ENCODE measurements at regions not wholly inside any gene's neighbourhood (a gene's known extent, or its start where the extent isn't known, plus 50 kb on each side); places are given as distances from the start of the nearest gene placed in this dataset.
"Not testable (repeated sequence)": the region's sequence is repeated elsewhere in the genome, so short reads cannot be mapped to it uniquely, and the experiment has no call there.

GRCh38 chr4:124459196-124459940 is 253.2 kb downstream of the ANKRD50 start:
- DNase-seq (ENCODE audit: low read depth, low spot score), result no peak
- dilution Hi-C loops (cut with MboI; ENCODE audit: extremely low pct_ligation_motif_present, low sequenced_read_pairs), result no loop called here
- Histone ChIP-seq H4K20me1 (ENCODE audit: control insufficient read depth, extremely low read depth, insufficient read depth, low read length) (no peaks in the 10 kb centered on the region), H3K27me3 (ENCODE audit: control insufficient read depth, extremely low read depth, insufficient read depth, low read length) (no peaks in the 10 kb centered on the region), H3K9ac (ENCODE audit: control insufficient read depth, extremely low read depth, insufficient read depth, low read length) (no peak overlapping the region), H3K27ac (ENCODE audit: control insufficient read depth, insufficient read depth, low read length) (no peak overlapping the region), H3K4me1 (ENCODE audit: control insufficient read depth, extremely low read depth, insufficient read depth, low read length) (no peaks in the 10 kb centered on the region), H3K9me3 (ENCODE audit: control insufficient read depth, low read depth, low read length) (peaks cover 2% of the 10 kb centered on the region), H3K36me3 (ENCODE audit: control insufficient read depth in 2 of 2, extremely low read depth in 1 of 2, insufficient read depth in 2 of 2, low read length in 2 of 2) (no peaks in the 10 kb centered on the region), H3K4me2 (ENCODE audit: control insufficient read depth, extremely low read depth, insufficient read depth, low read depth, low read length) (no peak overlapping the region), H2AFZ (ENCODE audit: control insufficient read depth, low read length) (peak overlapping the region; percentile 58), H3K9me1 (ENCODE audit: control insufficient read depth, extremely low read depth, insufficient read depth, low read length) (no peaks in the 10 kb centered on the region), H3K4me3 (ENCODE audit: control insufficient read depth in 2 of 3, extremely low read depth in 1 of 3, insufficient read depth in 2 of 3, low read depth in 1 of 3, low read length in 3 of 3) (no peak overlapping the region), H3K79me2 (ENCODE audit: control insufficient read depth, insufficient read depth, low read length) (no peaks in the 10 kb centered on the region)
- TF ChIP-seq CTCF (optimal IDR thresholded peaks at IDR 0.05 in 1 of 3, IDR thresholded peaks at IDR 0.05 in 1 of 3, conservative IDR thresholded peaks at IDR 0.05 in 1 of 3; ENCODE audit: extremely low read depth in 1 of 3, insufficient read depth in 2 of 3, low read length in 3 of 3) (no peak), EZH2 (IDR thresholded peaks at IDR 0.05; ENCODE audit: low read length) (no peak)
- FAIRE-seq, result no peak

DNA sequence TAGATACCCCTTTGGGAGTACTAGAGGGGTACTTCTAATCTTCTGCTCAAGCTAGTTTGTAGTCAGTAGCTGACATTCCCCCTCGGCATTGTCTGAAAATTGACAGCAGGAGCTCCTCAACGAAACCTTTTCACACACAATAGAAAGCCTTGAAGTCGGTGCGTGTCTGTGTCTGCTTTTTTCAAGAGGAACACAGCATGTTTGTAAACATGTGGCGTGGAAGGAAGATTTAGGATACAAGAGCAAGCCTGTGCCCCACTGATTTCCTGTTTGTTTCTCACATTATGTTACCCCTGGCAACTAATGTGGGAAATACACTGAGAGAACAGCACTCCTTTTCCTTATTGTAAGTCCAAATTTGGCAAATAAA is 252.6 kb downstream of the ANKRD50 start:
- no peaks in the 10 kb centered on the region for H3K27me3 ChIP-seq (ENCODE audit: control insufficient read depth, extremely low read depth, insufficient read depth, low read length)
- no peak overlapping the region for H3K27ac ChIP-seq (ENCODE audit: control insufficient read depth, insufficient read depth, low read length)
- H3K4me2 ChIP-seq (ENCODE audit: control insufficient read depth, extremely low read depth, insufficient read depth, low read depth, low read length), result no peak overlapping the region
- H4K20me1 ChIP-seq (ENCODE audit: control insufficient read depth, extremely low read depth, insufficient read depth, low read length), result no peaks in the 10 kb centered on the region
- peaks cover 2% of the 10 kb centered on the region for H3K9me3 ChIP-seq (ENCODE audit: control insufficient read depth, low read depth, low read length)
- no peak overlapping the region for H3K4me3 ChIP-seq (ENCODE audit: control insufficient read depth in 2 of 3, extremely low read depth in 1 of 3, insufficient read depth in 2 of 3, low read depth in 1 of 3, low read length in 3 of 3)
- TF ChIP-seq CTCF (optimal IDR thresholded peaks at IDR 0.05 in 1 of 3, IDR thresholded peaks at IDR 0.05 in 1 of 3, conservative IDR thresholded peaks at IDR 0.05 in 1 of 3; ENCODE audit: extremely low read depth in 1 of 3, insufficient read depth in 2 of 3, low read length in 3 of 3), result no peak
- TF ChIP-seq EZH2 (IDR thresholded peaks at IDR 0.05; ENCODE audit: low read length), result no peak
- H3K9ac ChIP-seq (ENCODE audit: control insufficient read depth, extremely low read depth, insufficient read depth, low read length), result no peak overlapping the region
- no peaks in the 10 kb centered on the region for H3K36me3 ChIP-seq (ENCODE audit: control insufficient read depth in 2 of 2, extremely low read depth in 1 of 2, insufficient read depth in 2 of 2, low read length in 2 of 2)
- H3K79me2 ChIP-seq (ENCODE audit: control insufficient read depth, insufficient read depth, low read length), result no peaks in the 10 kb centered on the region
- FAIRE-seq (no peak), DNase-seq (ENCODE audit: low read depth, low spot score) (no peak)
- peak overlapping the region; percentile 58 for H2AFZ ChIP-seq (ENCODE audit: control insufficient read depth, low read length)
- H3K9me1 ChIP-seq (ENCODE audit: control insufficient read depth, extremely low read depth, insufficient read depth, low read length), result no peaks in the 10 kb centered on the region
- no peaks in the 10 kb centered on the region for H3K4me1 ChIP-seq (ENCODE audit: control insufficient read depth, extremely low read depth, insufficient read depth, low read length)
- dilution Hi-C loops (cut with MboI; ENCODE audit: extremely low pct_ligation_motif_present, low sequenced_read_pairs), result no loop called here

GRCh38 chr4:124461592-124461991 is 250.9 kb downstream of the ANKRD50 start:
- H3K27me3 ChIP-seq (ENCODE audit: control insufficient read depth, extremely low read depth, insufficient read depth, low read length); DNase-seq (ENCODE audit: low read depth, low spot score); H3K9ac ChIP-seq (ENCODE audit: control insufficient read depth, extremely low read depth, insufficient read depth, low read length); H3K36me3 ChIP-seq (ENCODE audit: control insufficient read depth in 2 of 2, extremely low read depth in 1 of 2, insufficient read depth in 2 of 2, low read length in 2 of 2); H3K9me1 ChIP-seq (ENCODE audit: control insufficient read depth, extremely low read depth, insufficient read depth, low read length); H3K27ac ChIP-seq (ENCODE audit: control insufficient read depth, insufficient read depth, low read length); H2AFZ ChIP-seq (ENCODE audit: control insufficient read depth, low read length); H3K4me3 ChIP-seq (ENCODE audit: control insufficient read depth in 2 of 3, extremely low read depth in 1 of 3, insufficient read depth in 2 of 3, low read depth in 1 of 3, low read length in 3 of 3); H3K4me1 ChIP-seq (ENCODE audit: control insufficient read depth, extremely low read depth, insufficient read depth, low read length); dilution Hi-C loops (cut with MboI; ENCODE audit: extremely low pct_ligation_motif_present, low sequenced_read_pairs); FAIRE-seq; H3K79me2 ChIP-seq (ENCODE audit: control insufficient read depth, insufficient read depth, low read length); H3K4me2 ChIP-seq (ENCODE audit: control insufficient read depth, extremely low read depth, insufficient read depth, low read depth, low read length); H3K9me3 ChIP-seq (ENCODE audit: control insufficient read depth, low read depth, low read length); H4K20me1 ChIP-seq (ENCODE audit: control insufficient read depth, extremely low read depth, insufficient read depth, low read length): not testable (repeated sequence)
